ENCODE measurements at regions not wholly inside any gene's neighbourhood (a gene's known extent, or its start where the extent isn't known, plus 50 kb on each side); places are given as distances from the start of the nearest gene placed in this dataset.
"Not testable (repeated sequence)": the region's sequence is repeated elsewhere in the genome, so short reads cannot be mapped to it uniquely, and the experiment has no call there.

GRCh38 chr15:96666979-96667378 lies 336.5 kb downstream of the NR2F2 start:
- H3K36me3 ChIP-seq (replicated peaks); H3K4me3 ChIP-seq; in situ Hi-C loops (cut with MboI; ENCODE audit: low sequenced_read_pairs); DNase-seq (ENCODE audit: low spot score in 2 of 2); H3K27me3 ChIP-seq (ENCODE audit: low read depth); H3K9me3 ChIP-seq; H3K4me1 ChIP-seq: not testable (repeated sequence)

GRCh38 chr15:96670389-96670788 lies 339.9 kb downstream of the NR2F2 start:
- Histone ChIP-seq H3K36me3 (replicated peaks) (no peaks in the 10 kb centered on the region), H3K4me1 (no peaks in the 10 kb centered on the region), H3K27me3 (ENCODE audit: low read depth) (no peaks in the 10 kb centered on the region; the same call in 1 of the 2 replicates), H3K4me3 (no peak overlapping the region), H3K9me3 (no peaks in the 10 kb centered on the region)
- in situ Hi-C loops (cut with MboI; ENCODE audit: low sequenced_read_pairs) = no loop called here
- no peak for DNase-seq (ENCODE audit: low spot score in 2 of 2)

- no peaks in the 10 kb centered on the region; the same call in 1 of the 2 replicates for H3K27me3 ChIP-seq (ENCODE audit: low read depth)
- H3K4me3 ChIP-seq = no peak overlapping the region
- H3K9me3 ChIP-seq = no peaks in the 10 kb centered on the region; the same call in 1 of the 2 replicates
- DNase-seq (ENCODE audit: low spot score in 2 of 2) = no peak
- in situ Hi-C loops (cut with MboI; ENCODE audit: low sequenced_read_pairs) = no loop called here
- no peaks in the 10 kb centered on the region for H3K4me1 ChIP-seq
- no peaks in the 10 kb centered on the region for H3K36me3 ChIP-seq (replicated peaks)
Observed at GRCh38 chr15:96672629-96673028, 342.1 kb downstream of the NR2F2 start.

- in situ Hi-C loops (cut with MboI; ENCODE audit: low sequenced_read_pairs) = no loop called here
- Histone ChIP-seq H3K4me3 (no peak overlapping the region), H3K36me3 (replicated peaks) (no peaks in the 10 kb centered on the region), H3K4me1 (no peaks in the 10 kb centered on the region), H3K27me3 (ENCODE audit: low read depth) (no peaks in the 10 kb centered on the region), H3K9me3 (no peaks in the 10 kb centered on the region; the same call in 1 of the 2 replicates)
- DNase-seq (ENCODE audit: low spot score in 2 of 2) = no peak
Observed at GRCh38 chr15:96678386-96678785, 347.9 kb downstream of the NR2F2 start.

- Histone ChIP-seq H3K27me3 (ENCODE audit: low read depth) (no peaks in the 10 kb centered on the region; the same call in 1 of the 2 replicates), H3K4me1 (no peaks in the 10 kb centered on the region), H3K9me3 (no peaks in the 10 kb centered on the region), H3K4me3 (no peak overlapping the region), H3K36me3 (replicated peaks) (no peaks in the 10 kb centered on the region)
- in situ Hi-C loops (cut with MboI; ENCODE audit: low sequenced_read_pairs) = no loop called here
- no peak for DNase-seq (ENCODE audit: low spot score in 2 of 2)
Observed at GRCh38 chr15:96687388-96688107, 357.0 kb downstream of the NR2F2 start.

GRCh38 chr15:96690733-96691132 lies 360.2 kb downstream of the NR2F2 start:
- no peaks in the 10 kb centered on the region for H3K9me3 ChIP-seq
- no peaks in the 10 kb centered on the region for H3K36me3 ChIP-seq (replicated peaks)
- no peak for DNase-seq (ENCODE audit: low spot score in 2 of 2)
- no peak overlapping the region for H3K4me3 ChIP-seq
- in situ Hi-C loops (cut with MboI; ENCODE audit: low sequenced_read_pairs) = no loop called here
- no peaks in the 10 kb centered on the region; the same call in 1 of the 2 replicates for H3K27me3 ChIP-seq (ENCODE audit: low read depth)
- H3K4me1 ChIP-seq = no peaks in the 10 kb centered on the region

- no peak for DNase-seq (ENCODE audit: low spot score in 2 of 2)
- H3K27me3 ChIP-seq (ENCODE audit: low read depth) = no peaks in the 10 kb centered on the region
Observed at GRCh38 chr15:96692826-96693225, 362.3 kb downstream of the NR2F2 start.

GRCh38 chr15:96693515-96693914 lies 363.0 kb downstream of the NR2F2 start:
- H3K4me1 ChIP-seq = no peaks in the 10 kb centered on the region
- H3K9me3 ChIP-seq = no peaks in the 10 kb centered on the region
- 0 out of 2 replicates have a peak, but pooled peaks cover under 1% of the 10 kb centered on the region for H3K27me3 ChIP-seq (ENCODE audit: low read depth)
- no peak for DNase-seq (ENCODE audit: low spot score in 2 of 2)
- no peak overlapping the region for H3K4me3 ChIP-seq
- in situ Hi-C loops (cut with MboI; ENCODE audit: low sequenced_read_pairs) = no loop called here
- no peaks in the 10 kb centered on the region for H3K36me3 ChIP-seq (replicated peaks)

More at GRCh38 chr15:96692826-96693225, 362.3 kb downstream of the NR2F2 start:
- H3K4me3 ChIP-seq = no peak overlapping the region
- in situ Hi-C loops (cut with MboI; ENCODE audit: low sequenced_read_pairs) = no loop called here
- H3K9me3 ChIP-seq = no peaks in the 10 kb centered on the region
- H3K4me1 ChIP-seq = no peaks in the 10 kb centered on the region
- H3K36me3 ChIP-seq (replicated peaks) = no peaks in the 10 kb centered on the region

GRCh38 chr15:96693990-96694517 lies 363.6 kb downstream of the NR2F2 start:
- no peaks in the 10 kb centered on the region for H3K4me1 ChIP-seq
- no peaks in the 10 kb centered on the region for H3K36me3 ChIP-seq (replicated peaks)
- H3K4me3 ChIP-seq = no peak overlapping the region
- 0 out of 2 replicates have a peak, but pooled peaks cover 3% of the 10 kb centered on the region for H3K27me3 ChIP-seq (ENCODE audit: low read depth)
- no peak for DNase-seq (ENCODE audit: low spot score in 2 of 2)
- no peaks in the 10 kb centered on the region for H3K9me3 ChIP-seq
- in situ Hi-C loops (cut with MboI; ENCODE audit: low sequenced_read_pairs) = no loop called here

- no peaks in the 10 kb centered on the region for H3K36me3 ChIP-seq (replicated peaks)
- in situ Hi-C loops (cut with MboI; ENCODE audit: low sequenced_read_pairs) = no loop called here
Observed at GRCh38 chr15:96695426-96695825, 364.9 kb downstream of the NR2F2 start.

GRCh38 chr15:96699871-96700401 lies 369.4 kb downstream of the NR2F2 start:
- Histone ChIP-seq H3K9me3 (no peaks in the 10 kb centered on the region), H3K36me3 (replicated peaks) (no peaks in the 10 kb centered on the region), H3K4me1 (no peaks in the 10 kb centered on the region), H3K27me3 (ENCODE audit: low read depth) (peaks cover 10% of the 10 kb centered on the region; the same call in 1 of the 2 replicates), H3K4me3 (no peak overlapping the region)
- DNase-seq (ENCODE audit: low spot score in 2 of 2) = no peak
- in situ Hi-C loops (cut with MboI; ENCODE audit: low sequenced_read_pairs) = no loop called here

More at GRCh38 chr15:96695426-96695825, 364.9 kb downstream of the NR2F2 start:
- H3K4me3 ChIP-seq = no peak overlapping the region
- no peaks in the 10 kb centered on the region for H3K4me1 ChIP-seq
- H3K9me3 ChIP-seq = no peaks in the 10 kb centered on the region
- DNase-seq (ENCODE audit: low spot score in 2 of 2) = no peak
- H3K27me3 ChIP-seq (ENCODE audit: low read depth) = 0 out of 2 replicates have a peak, but pooled peaks cover 3% of the 10 kb centered on the region

GRCh38 chr15:96700555-96700954 lies 370.1 kb downstream of the NR2F2 start:
- Histone ChIP-seq H3K9me3 (no peaks in the 10 kb centered on the region), H3K27me3 (ENCODE audit: low read depth) (peaks cover 10% of the 10 kb centered on the region; the same call in 1 of the 2 replicates), H3K4me1 (no peaks in the 10 kb centered on the region), H3K4me3 (no peak overlapping the region), H3K36me3 (replicated peaks) (no peaks in the 10 kb centered on the region)
- in situ Hi-C loops (cut with MboI; ENCODE audit: low sequenced_read_pairs) = no loop called here
- no peak for DNase-seq (ENCODE audit: low spot score in 2 of 2)

GRCh38 chr15:96701443-96701842 lies 370.9 kb downstream of the NR2F2 start:
- H3K9me3 ChIP-seq = no peaks in the 10 kb centered on the region
- no peak for DNase-seq (ENCODE audit: low spot score in 2 of 2)
- no peaks in the 10 kb centered on the region for H3K4me1 ChIP-seq
- H3K36me3 ChIP-seq (replicated peaks) = no peaks in the 10 kb centered on the region
- peaks cover 15% of the 10 kb centered on the region; the same call in 1 of the 2 replicates for H3K27me3 ChIP-seq (ENCODE audit: low read depth)
- H3K4me3 ChIP-seq = no peak overlapping the region
- in situ Hi-C loops (cut with MboI; ENCODE audit: low sequenced_read_pairs) = no loop called here

GRCh38 chr15:96701877-96702276 lies 371.4 kb downstream of the NR2F2 start:
- no peak for DNase-seq (ENCODE audit: low spot score in 2 of 2)
- no peaks in the 10 kb centered on the region for H3K4me1 ChIP-seq
- H3K27me3 ChIP-seq (ENCODE audit: low read depth) = peaks cover 15% of the 10 kb centered on the region; the same call in 1 of the 2 replicates
- H3K9me3 ChIP-seq = no peaks in the 10 kb centered on the region
- in situ Hi-C loops (cut with MboI; ENCODE audit: low sequenced_read_pairs) = no loop called here
- H3K36me3 ChIP-seq (replicated peaks) = no peaks in the 10 kb centered on the region
- no peak overlapping the region for H3K4me3 ChIP-seq

Measured in HAP-1 (cell line).